Osteoblast (primary cell): ENCODE measurements at regions not wholly inside any gene's neighbourhood (a gene's known extent, or its start where the extent isn't known, plus 50 kb on each side); places are given as distances from the start of the nearest gene placed in this dataset.

Experiments used
- DNase-seq: peaks from one replicate; pipeline ENCODE4 v3.0.0; 2011; ENCODE audit warnings: low spot score, mixed read lengths; ENCODE audit not compliant: insufficient read length; ENCODE audit errors: missing footprints
- H2AFZ ChIP-seq: 2 replicates; pipeline ENCODE4 v1.6.0; 2011; ENCODE audit warnings: mild to moderate bottlenecking, low read length
- H3K27ac ChIP-seq: 2 replicates; pipeline ENCODE4 v1.5.1; 2011; ENCODE audit warnings: mild to moderate bottlenecking, low read depth, low read length, moderate library complexity
- H3K27me3 ChIP-seq: 2 replicates; pipeline ENCODE4 v1.6.0; 2012; ENCODE audit warnings: mild to moderate bottlenecking, control low read depth, inconsistent platforms, low read length, moderate library complexity; ENCODE audit not compliant: insufficient read depth
- H3K36me3 ChIP-seq: 2 replicates; pipeline ENCODE4 v1.5.1; 2011; ENCODE audit warnings: mild to moderate bottlenecking, low read length, control low read depth, moderate library complexity; ENCODE audit not compliant: insufficient read depth
- H3K4me1 ChIP-seq: 2 replicates; pipeline ENCODE4 v1.5.1; 2011; ENCODE audit warnings: mild to moderate bottlenecking, low read length, control low read depth, moderate library complexity; ENCODE audit not compliant: insufficient read depth
- H3K4me2 ChIP-seq: 2 replicates; pipeline ENCODE4 v1.6.0; 2011; ENCODE audit warnings: mild to moderate bottlenecking, low read length; ENCODE audit not compliant: insufficient read depth
- H3K4me3 ChIP-seq: fragments of 200-600 bp; sonication (generic); 3 replicates; pipeline ENCODE4 v1.5.1; 2012; ENCODE audit warnings: mild to moderate bottlenecking, low read length, inconsistent platforms; ENCODE audit not compliant: insufficient read depth
- H3K79me2 ChIP-seq: 2 replicates; pipeline ENCODE4 v1.6.0; 2012; ENCODE audit warnings: mild to moderate bottlenecking, low read length, control low read depth, inconsistent platforms; ENCODE audit not compliant: insufficient read depth
- H3K9me3 ChIP-seq: 2 replicates; pipeline ENCODE4 v1.5.1; 2011; ENCODE audit warnings: low read depth, low read length, control low read depth
- H4K20me1 ChIP-seq: 2 replicates; pipeline ENCODE4 v1.6.0; 2012; ENCODE audit warnings: mild to moderate bottlenecking, low read length, control low read depth; ENCODE audit not compliant: insufficient read depth
- TF ChIP-seq, protein P1 (sequence below): IDR thresholded peaks from 2 replicates; pipeline ENCODE4 v1.5.1; 2011; ENCODE audit warnings: mild to moderate bottlenecking, low read depth, low read length, moderate library complexity; ENCODE audit errors: extremely low read depth

- H3K27ac ChIP-seq, result no peak overlapping the region
- H4K20me1 ChIP-seq, result no peaks in the 10 kb centered on the region
- no peak overlapping the region for H2AFZ ChIP-seq
- DNase-seq, result no peak
- no peak overlapping the region for H3K4me2 ChIP-seq
- no peaks in the 10 kb centered on the region for H3K79me2 ChIP-seq
- no peak overlapping the region for H3K4me3 ChIP-seq
- H3K27me3 ChIP-seq, result no peaks in the 10 kb centered on the region
- TF ChIP-seq, protein P1, sequence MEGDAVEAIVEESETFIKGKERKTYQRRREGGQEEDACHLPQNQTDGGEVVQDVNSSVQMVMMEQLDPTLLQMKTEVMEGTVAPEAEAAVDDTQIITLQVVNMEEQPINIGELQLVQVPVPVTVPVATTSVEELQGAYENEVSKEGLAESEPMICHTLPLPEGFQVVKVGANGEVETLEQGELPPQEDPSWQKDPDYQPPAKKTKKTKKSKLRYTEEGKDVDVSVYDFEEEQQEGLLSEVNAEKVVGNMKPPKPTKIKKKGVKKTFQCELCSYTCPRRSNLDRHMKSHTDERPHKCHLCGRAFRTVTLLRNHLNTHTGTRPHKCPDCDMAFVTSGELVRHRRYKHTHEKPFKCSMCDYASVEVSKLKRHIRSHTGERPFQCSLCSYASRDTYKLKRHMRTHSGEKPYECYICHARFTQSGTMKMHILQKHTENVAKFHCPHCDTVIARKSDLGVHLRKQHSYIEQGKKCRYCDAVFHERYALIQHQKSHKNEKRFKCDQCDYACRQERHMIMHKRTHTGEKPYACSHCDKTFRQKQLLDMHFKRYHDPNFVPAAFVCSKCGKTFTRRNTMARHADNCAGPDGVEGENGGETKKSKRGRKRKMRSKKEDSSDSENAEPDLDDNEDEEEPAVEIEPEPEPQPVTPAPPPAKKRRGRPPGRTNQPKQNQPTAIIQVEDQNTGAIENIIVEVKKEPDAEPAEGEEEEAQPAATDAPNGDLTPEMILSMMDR, result no peak
- no peaks in the 10 kb centered on the region for H3K9me3 ChIP-seq
- no peaks in the 10 kb centered on the region for H3K36me3 ChIP-seq
- peaks cover 22% of the 10 kb centered on the region for H3K4me1 ChIP-seq
These were observed 441.6 kb upstream of the KLF4 start for GRCh38 chr9:107931071-107931715.

DNA sequence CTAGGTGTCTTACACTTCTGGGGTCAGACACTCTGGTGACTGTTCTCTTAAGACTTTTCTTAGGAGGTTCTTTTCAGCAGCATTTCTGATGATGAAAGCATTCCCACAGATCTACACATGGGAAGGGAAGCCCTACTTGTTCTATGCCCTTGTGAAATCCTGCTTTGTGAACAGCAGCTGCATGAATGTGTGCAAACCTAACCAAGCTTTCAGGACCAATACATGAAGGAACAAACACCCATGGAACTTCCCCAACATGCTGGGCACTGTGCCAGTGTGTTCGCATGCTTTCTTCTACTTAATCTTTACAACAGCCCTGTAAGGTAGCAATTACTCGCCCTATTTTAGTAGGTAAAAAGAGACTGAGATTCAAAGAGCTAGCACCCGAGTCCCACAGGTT is 439.9 kb upstream of the KLF4 start:
- Histone ChIP-seq H3K4me3 (no peak overlapping the region), H2AFZ (no peak overlapping the region), H4K20me1 (no peaks in the 10 kb centered on the region), H3K4me2 (no peak overlapping the region), H3K36me3 (no peaks in the 10 kb centered on the region), H3K27ac (no peak overlapping the region), H3K27me3 (no peaks in the 10 kb centered on the region), H3K9me3 (no peaks in the 10 kb centered on the region), H3K79me2 (no peaks in the 10 kb centered on the region), H3K4me1 (peaks cover 22% of the 10 kb centered on the region)
- peak; percentile 29 for DNase-seq
- TF ChIP-seq, protein P1, result no peak

DNA sequence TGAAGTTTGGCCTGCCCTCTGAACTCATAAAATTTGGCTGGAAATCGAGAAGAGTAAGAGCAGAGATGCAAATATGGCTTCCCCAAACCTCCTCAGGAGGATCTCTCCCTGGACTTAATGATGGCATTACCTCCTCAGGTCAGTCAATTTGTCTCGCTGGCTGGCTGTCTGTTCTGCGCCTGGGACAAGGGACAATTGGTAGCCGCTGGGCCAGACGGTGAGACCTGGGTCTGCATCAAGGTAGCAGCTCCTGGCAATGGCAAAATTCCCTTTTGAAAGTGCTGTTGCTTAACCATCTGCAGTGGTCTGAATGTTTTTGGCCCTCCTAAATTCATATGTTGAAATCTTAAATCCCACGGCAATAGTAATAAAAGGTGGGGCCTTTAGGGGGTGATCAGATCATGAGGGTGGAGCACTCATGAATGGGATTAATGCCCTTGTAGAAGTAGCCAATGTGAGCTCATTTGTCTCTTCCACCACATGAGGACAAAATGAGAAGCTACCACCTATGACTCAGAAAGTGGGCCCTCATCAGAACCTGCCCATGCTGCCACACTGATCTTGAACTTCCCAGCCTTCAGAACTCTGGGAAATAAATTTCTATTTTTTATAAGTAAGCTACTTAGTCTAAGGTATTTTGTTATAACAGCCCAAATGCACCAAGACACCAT is 439.3 kb upstream of the KLF4 start:
- TF ChIP-seq, protein P1, result no peak
- Histone ChIP-seq H3K4me1 (peaks cover 22% of the 10 kb centered on the region), H3K79me2 (no peaks in the 10 kb centered on the region), H2AFZ (no peak overlapping the region), H3K4me2 (no peak overlapping the region), H3K9me3 (no peaks in the 10 kb centered on the region), H3K27ac (no peak overlapping the region), H3K36me3 (no peaks in the 10 kb centered on the region), H3K27me3 (no peaks in the 10 kb centered on the region), H3K4me3 (no peak overlapping the region), H4K20me1 (no peaks in the 10 kb centered on the region)
- no peak for DNase-seq

DNA sequence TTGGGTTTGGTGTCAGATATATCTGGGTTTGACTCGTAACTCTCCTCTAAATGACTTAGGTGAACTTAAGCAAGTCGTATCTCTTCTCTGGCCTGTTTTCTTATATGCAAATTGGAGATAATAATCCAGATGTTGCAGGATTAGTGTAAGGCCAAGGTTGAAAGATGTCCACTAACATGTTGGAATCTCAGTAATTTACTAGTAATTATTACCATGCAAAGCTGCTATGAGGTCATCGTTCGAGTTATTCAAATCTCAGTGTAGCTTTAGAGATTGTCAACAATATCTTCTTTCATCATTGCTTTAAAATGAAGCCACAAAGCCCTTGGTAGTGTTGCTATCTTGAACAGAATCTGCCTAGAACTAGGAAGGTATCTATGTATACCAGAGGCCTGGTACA is 437.7 kb upstream of the KLF4 start:
- Histone ChIP-seq H3K27ac (no peak overlapping the region), H3K4me2 (no peak overlapping the region), H3K27me3 (no peaks in the 10 kb centered on the region), H4K20me1 (no peaks in the 10 kb centered on the region), H3K4me1 (peaks cover 8% of the 10 kb centered on the region), H3K9me3 (no peaks in the 10 kb centered on the region), H3K79me2 (no peaks in the 10 kb centered on the region), H3K36me3 (no peaks in the 10 kb centered on the region), H2AFZ (no peak overlapping the region), H3K4me3 (no peak overlapping the region)
- TF ChIP-seq, protein P1, result no peak
- no peak for DNase-seq
